Endothelial cell (in vitro differentiated cells): ENCODE measurements at regions not wholly inside any gene's neighbourhood (a gene's known extent, or its start where the extent isn't known, plus 50 kb on each side); places are given as distances from the start of the nearest gene placed in this dataset.

ENCODE experiments used
- DNase-seq: peaks from one replicate; pipeline ENCODE4 v3.0.0; 2021; ENCODE audit warnings: low spot score
- H3K27ac Mint-ChIP-seq: one replicate; pipeline ENCODE4 v1.8.0; 2021; ENCODE audit warnings: mixed read lengths, inconsistent platforms; ENCODE audit not compliant: unreplicated experiment
- H3K27me3 Mint-ChIP-seq: one replicate; pipeline ENCODE4 v1.8.0; 2021; ENCODE audit warnings: mild to moderate bottlenecking, moderate library complexity, mixed read lengths, inconsistent platforms; ENCODE audit not compliant: unreplicated experiment
- H3K36me3 Mint-ChIP-seq: one replicate; pipeline ENCODE4 v1.8.0; 2021; ENCODE audit warnings: mild to moderate bottlenecking, low read depth, mixed read lengths, inconsistent platforms; ENCODE audit not compliant: unreplicated experiment
- H3K4me1 Mint-ChIP-seq: one replicate; pipeline ENCODE4 v1.8.0; 2021; ENCODE audit warnings: mild to moderate bottlenecking, mixed read lengths, inconsistent platforms; ENCODE audit not compliant: unreplicated experiment
- H3K4me3 Mint-ChIP-seq: one replicate; pipeline ENCODE4 v1.8.0; 2021; ENCODE audit warnings: mild to moderate bottlenecking, mixed read lengths, inconsistent platforms; ENCODE audit not compliant: unreplicated experiment
- H3K9me3 Mint-ChIP-seq: one replicate; pipeline ENCODE4 v1.8.0; 2021; ENCODE audit warnings: mixed read lengths, inconsistent platforms; ENCODE audit not compliant: unreplicated experiment
- TF ChIP-seq, protein P1 (sequence below): fragments of 200-600 bp; sonication (generic); IDR thresholded peaks from one replicate; pipeline ENCODE4 v1.5.0; 2021; ENCODE audit warnings: antibody characterized with exemption; ENCODE audit not compliant: unreplicated experiment

- H3K4me3 Mint-ChIP-seq = no peak overlapping the region
- no peak overlapping the region for H3K27ac Mint-ChIP-seq
- no peak for DNase-seq
- H3K36me3 Mint-ChIP-seq = no peaks in the 10 kb centered on the region
- peaks cover 9% of the 10 kb centered on the region for H3K4me1 Mint-ChIP-seq
- no peaks in the 10 kb centered on the region for H3K9me3 Mint-ChIP-seq
- H3K27me3 Mint-ChIP-seq = no peaks in the 10 kb centered on the region
- TF ChIP-seq, protein P1, sequence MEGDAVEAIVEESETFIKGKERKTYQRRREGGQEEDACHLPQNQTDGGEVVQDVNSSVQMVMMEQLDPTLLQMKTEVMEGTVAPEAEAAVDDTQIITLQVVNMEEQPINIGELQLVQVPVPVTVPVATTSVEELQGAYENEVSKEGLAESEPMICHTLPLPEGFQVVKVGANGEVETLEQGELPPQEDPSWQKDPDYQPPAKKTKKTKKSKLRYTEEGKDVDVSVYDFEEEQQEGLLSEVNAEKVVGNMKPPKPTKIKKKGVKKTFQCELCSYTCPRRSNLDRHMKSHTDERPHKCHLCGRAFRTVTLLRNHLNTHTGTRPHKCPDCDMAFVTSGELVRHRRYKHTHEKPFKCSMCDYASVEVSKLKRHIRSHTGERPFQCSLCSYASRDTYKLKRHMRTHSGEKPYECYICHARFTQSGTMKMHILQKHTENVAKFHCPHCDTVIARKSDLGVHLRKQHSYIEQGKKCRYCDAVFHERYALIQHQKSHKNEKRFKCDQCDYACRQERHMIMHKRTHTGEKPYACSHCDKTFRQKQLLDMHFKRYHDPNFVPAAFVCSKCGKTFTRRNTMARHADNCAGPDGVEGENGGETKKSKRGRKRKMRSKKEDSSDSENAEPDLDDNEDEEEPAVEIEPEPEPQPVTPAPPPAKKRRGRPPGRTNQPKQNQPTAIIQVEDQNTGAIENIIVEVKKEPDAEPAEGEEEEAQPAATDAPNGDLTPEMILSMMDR = no peak
Measured at GRCh38 chr3:59189939-59190338, 140.1 kb upstream of the CFAP20DC start.

DNA sequence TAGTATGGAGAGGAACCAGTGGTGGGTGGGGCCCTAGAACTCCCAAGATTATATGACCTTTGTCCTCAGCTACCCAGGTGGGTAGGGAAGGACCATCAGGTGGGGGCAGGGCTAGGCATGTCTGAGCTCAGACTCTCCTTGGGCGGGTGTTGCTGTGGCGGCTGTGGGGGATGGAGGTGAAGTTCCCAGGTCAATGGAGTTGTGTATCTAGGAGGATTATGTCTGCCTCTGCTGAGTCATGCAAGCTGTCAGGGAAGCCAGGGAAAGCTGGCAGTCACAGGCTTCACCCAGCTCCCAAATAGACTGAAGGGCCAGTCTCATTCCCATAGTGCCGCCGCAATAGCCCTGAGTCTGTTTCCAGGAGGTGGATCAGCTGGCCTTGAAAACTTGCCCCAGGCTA, 139.7 kb upstream of the CFAP20DC start:
- no peak overlapping the region for H3K27ac Mint-ChIP-seq
- no peak for DNase-seq
- H3K9me3 Mint-ChIP-seq = no peaks in the 10 kb centered on the region
- peaks cover 9% of the 10 kb centered on the region for H3K4me1 Mint-ChIP-seq
- H3K27me3 Mint-ChIP-seq = no peaks in the 10 kb centered on the region
- TF ChIP-seq, protein P1 = no peak
- H3K4me3 Mint-ChIP-seq = no peak overlapping the region
- H3K36me3 Mint-ChIP-seq = no peaks in the 10 kb centered on the region

DNA sequence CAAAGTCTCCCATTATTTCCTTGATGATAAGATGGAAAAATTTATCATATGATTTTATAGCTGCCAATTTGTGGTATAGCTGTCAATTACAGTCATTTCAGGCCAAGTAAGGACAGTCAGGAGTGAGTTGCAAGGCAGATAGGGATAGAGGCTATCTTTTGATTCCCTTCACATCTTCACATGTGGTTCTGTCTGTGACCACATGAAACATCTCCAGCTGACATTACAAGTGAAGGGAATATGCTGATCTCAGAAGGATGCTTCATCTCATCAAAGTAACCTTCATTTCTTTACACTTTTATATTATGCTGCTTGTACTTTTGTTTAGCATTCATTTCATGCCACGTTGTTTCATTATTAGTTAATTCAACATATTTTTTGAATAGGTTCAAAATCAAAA, 136.9 kb upstream of the CFAP20DC start:
- Mint-ChIP-seq H3K27me3 (no peaks in the 10 kb centered on the region), H3K27ac (no peak overlapping the region), H3K9me3 (no peaks in the 10 kb centered on the region), H3K4me3 (no peak overlapping the region), H3K4me1 (peaks cover 9% of the 10 kb centered on the region), H3K36me3 (no peaks in the 10 kb centered on the region)
- TF ChIP-seq, protein P1 = no peak
- no peak for DNase-seq

DNA sequence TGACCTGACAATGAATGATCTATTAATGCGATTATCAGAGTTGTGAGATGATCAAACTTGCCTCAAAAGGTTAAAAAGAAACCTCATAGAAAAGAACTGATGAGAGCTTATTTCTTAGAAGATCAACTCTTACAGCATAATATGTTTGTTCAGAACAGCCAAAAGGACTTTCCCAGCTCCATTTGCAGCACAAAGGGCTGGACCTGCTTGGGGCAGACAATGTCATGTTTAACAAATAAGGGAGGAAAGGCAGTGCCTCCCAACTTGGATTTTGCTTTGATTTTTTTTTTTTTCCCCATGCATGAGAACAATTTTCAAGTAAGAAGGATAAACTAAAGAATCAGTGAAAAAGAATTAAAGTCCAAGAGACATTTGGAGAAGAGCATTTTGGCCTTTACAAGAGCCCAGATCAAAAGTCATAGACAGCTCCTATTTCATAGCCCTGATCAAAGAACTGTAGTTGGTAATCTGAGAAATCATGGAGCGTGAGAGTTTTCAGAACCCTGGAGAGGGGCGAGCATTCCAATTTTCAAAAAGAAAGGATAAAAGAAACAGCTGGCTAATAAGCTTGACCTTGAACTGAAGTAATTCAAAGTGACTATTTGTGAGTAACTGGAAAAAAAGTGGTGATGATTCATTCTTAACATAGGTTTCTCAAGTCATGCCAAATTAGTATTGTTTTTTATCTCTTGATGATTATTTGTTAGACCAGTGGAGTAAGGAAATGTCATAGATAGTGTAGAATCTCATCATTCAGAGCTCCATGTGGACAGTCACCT, 136.0 kb upstream of the CFAP20DC start:
- Mint-ChIP-seq H3K9me3 (no peaks in the 10 kb centered on the region), H3K4me3 (no peak overlapping the region), H3K36me3 (no peaks in the 10 kb centered on the region), H3K27ac (no peak overlapping the region), H3K27me3 (no peaks in the 10 kb centered on the region), H3K4me1 (peaks cover 9% of the 10 kb centered on the region)
- TF ChIP-seq, protein P1 = no peak
- DNase-seq = no peak

- TF ChIP-seq, protein P1 = no peak
- Mint-ChIP-seq H3K4me3 (no peak overlapping the region), H3K9me3 (no peaks in the 10 kb centered on the region), H3K36me3 (no peaks in the 10 kb centered on the region), H3K27me3 (no peaks in the 10 kb centered on the region), H3K4me1 (no peaks in the 10 kb centered on the region), H3K27ac (no peak overlapping the region)
- no peak for DNase-seq
Measured at GRCh38 chr3:59180006-59180405, 130.2 kb upstream of the CFAP20DC start.
